Activated CD4-positive, alpha-beta T cell treated with anti-CD3 and anti-CD28 coated beads, Interleukin-2, amount 10 ng/mL, durations not matched to agents 7 days and 5 days (primary cell): ENCODE measurements at regions not wholly inside any gene's neighbourhood (a gene's known extent, or its start where the extent isn't known, plus 50 kb on each side); places are given as distances from the start of the nearest gene placed in this dataset.

Source experiments
- CTCF ChIA-PET: fragments of 350-600 bp; sonication (Branson Sonifier 250); formaldehyde crosslinking; loops from one replicate; lab custom pipeline; 2021; ENCODE audit warnings: antibody characterized with exemption; lab: Charles Lee
- POLR2A ChIA-PET: fragments of 350-600 bp; sonication (Branson Sonifier 250); formaldehyde crosslinking; loops from one replicate; lab custom pipeline; 2021; ENCODE audit warnings: antibody characterized with exemption; lab: Charles Lee
- DNase-seq: peaks from one replicate; pipeline ENCODE4 v3.0.0-alpha.2; 2020
- H3K27ac Mint-ChIP-seq: one replicate; pipeline ENCODE4 v1.8.0; 2021; ENCODE audit warnings: mild to moderate bottlenecking, moderate library complexity, mixed read lengths
- H3K27me3 Mint-ChIP-seq: one replicate; pipeline ENCODE4 v1.8.0; 2021; ENCODE audit warnings: mixed read lengths
- H3K36me3 Mint-ChIP-seq: one replicate; pipeline ENCODE4 v1.8.0; 2021; ENCODE audit warnings: low read depth, mixed read lengths
- H3K4me1 Mint-ChIP-seq: one replicate; pipeline ENCODE4 v1.8.0; 2021; ENCODE audit warnings: mixed read lengths
- H3K4me3 Mint-ChIP-seq: one replicate; pipeline ENCODE4 v1.8.0; 2021; ENCODE audit warnings: mild to moderate bottlenecking, moderate library complexity, mixed read lengths
- H3K9me3 Mint-ChIP-seq: one replicate; pipeline ENCODE4 v1.8.0; 2021; ENCODE audit warnings: mixed read lengths

DNA sequence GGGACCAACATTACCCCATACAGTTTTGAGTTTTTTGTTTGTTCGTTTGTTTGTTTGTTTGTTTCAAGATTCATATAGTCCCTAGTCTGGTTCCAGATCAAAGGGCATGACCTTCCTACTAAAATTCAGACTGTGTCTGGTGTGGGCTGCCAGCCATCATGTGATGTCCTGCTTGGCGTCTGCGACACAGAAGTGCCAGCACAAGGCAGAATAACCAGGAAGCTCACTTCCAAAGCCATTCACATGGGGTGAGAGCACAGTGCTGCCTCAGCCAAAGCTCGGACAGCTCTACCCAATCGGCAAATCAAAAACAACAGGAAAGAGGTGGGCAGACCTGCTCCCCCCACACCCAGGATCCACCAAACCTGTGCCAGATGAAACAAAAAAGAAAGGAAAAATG lies 142.6 kb upstream of the THBS1 start:
- no peaks in the 10 kb centered on the region for H3K36me3 Mint-ChIP-seq
- CTCF ChIA-PET, result interaction anchor here (0.6 kb wide), 1 partner anchor 420 kb away, joined by 3 read pairs; no protein-coding TSS in a partner anchor

DNA sequence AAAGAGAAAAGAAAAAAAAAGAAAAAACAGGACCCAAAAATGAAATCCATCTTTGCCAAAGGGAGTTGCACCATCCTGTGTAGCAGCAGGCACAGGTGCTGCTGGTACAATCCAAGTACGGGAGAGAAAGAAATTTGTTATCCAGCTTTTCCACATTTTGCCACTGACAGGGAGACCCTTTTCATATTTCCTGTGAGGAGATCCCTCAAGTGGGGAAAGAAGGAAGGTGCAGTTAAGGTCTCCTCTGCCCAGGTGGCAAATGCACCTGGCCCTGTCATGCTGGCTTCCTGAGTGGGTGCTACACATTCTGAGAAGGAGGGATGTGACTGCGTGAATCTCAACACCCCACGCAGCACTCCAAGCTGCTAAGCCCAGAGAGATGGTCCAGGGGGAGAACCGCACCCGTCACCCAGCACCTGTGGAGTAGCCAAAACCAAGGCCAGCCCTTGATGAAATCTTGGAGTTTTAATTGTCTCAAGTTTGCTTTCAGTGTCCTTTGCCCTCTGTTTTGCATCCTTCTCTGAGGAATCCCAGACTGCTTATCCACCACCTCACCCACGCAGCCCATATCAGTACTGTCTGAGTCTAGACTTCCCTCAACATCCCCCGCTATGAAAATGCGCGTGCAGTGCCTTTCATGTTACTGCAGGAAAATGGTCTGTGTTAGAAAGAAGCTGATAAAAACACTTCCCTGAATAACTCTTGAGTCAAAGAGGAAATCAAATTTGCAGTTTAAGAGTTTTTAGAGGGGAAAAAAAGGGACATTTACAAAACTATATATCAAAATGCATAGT lies 141.9 kb upstream of the THBS1 start:
- Mint-ChIP-seq H3K9me3 (no peaks in the 10 kb centered on the region), H3K4me1 (no peaks in the 10 kb centered on the region), H3K36me3 (no peaks in the 10 kb centered on the region), H3K4me3 (no peak overlapping the region), H3K27ac (no peak overlapping the region), H3K27me3 (peaks cover 36% of the 10 kb centered on the region)
- DNase-seq, result no peak
- ChIA-PET POLR2A (no interaction called here), CTCF (interaction anchor here (0.6 kb wide), 1 partner anchor 419 kb away, joined by 3 read pairs; no protein-coding TSS in a partner anchor)

More for the DNA sequence above, 142.6 kb upstream of the THBS1 start:
- POLR2A ChIA-PET, result no interaction called here
- H3K9me3 Mint-ChIP-seq, result no peaks in the 10 kb centered on the region
- H3K27ac Mint-ChIP-seq, result no peak overlapping the region
- no peaks in the 10 kb centered on the region for H3K4me1 Mint-ChIP-seq
- H3K4me3 Mint-ChIP-seq, result no peak overlapping the region
- no peak for DNase-seq
- peaks cover 44% of the 10 kb centered on the region for H3K27me3 Mint-ChIP-seq

DNA sequence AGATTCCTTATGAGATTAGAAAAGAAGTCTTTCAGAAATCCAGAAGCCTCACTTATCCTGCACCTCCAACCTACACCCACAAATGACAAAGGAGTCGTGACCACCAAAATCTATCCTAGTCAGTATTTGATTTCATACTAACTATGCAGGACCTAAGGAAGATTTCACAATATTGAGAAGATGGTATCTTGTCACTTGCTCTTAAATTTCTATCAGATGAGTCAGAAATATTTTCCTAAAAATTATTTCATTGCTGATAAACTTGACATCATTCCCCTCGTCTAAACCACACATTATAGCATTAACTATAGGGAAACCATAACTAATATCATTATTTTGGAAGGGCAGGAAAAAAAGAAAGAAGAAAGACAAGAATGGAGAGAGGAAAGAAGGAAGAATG lies 138.0 kb upstream of the THBS1 start:
- Mint-ChIP-seq H3K27me3 (peaks cover 28% of the 10 kb centered on the region), H3K36me3 (no peaks in the 10 kb centered on the region), H3K27ac (no peak overlapping the region), H3K4me1 (no peaks in the 10 kb centered on the region), H3K4me3 (no peak overlapping the region), H3K9me3 (no peaks in the 10 kb centered on the region)
- ChIA-PET CTCF (no interaction called here), POLR2A (no interaction called here)
- no peak for DNase-seq

DNA sequence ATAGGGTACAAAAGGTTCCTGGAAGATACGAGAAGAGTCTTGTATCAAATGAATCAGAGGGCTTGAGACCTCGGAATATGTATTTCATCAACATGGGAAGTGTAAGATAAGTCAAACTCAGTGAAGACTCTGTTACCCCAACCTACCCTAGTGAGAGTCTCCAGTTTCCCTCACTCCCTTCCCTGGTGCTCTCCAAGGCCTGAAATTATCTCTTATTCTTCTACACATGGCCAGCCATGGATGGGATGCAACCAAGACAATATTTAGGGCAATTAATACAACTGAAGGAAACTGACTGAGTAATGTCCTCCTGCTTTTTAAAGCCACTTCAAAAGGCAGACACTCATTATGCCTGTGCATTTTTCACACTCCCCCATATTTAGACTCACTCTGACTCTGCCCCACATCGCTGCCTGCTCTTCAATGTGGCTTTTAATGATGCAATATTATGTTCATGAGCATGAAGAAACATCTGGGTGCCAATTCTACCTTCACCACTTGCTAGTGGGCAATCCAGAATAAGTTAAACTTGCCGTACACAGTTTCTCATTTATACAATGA lies 137.1 kb upstream of the THBS1 start:
- Mint-ChIP-seq H3K4me3 (no peak overlapping the region), H3K9me3 (no peaks in the 10 kb centered on the region), H3K36me3 (no peaks in the 10 kb centered on the region), H3K27ac (no peak overlapping the region), H3K4me1 (no peaks in the 10 kb centered on the region), H3K27me3 (peaks cover 24% of the 10 kb centered on the region)
- ChIA-PET CTCF (no interaction called here), POLR2A (no interaction called here)
- no peak for DNase-seq

DNA sequence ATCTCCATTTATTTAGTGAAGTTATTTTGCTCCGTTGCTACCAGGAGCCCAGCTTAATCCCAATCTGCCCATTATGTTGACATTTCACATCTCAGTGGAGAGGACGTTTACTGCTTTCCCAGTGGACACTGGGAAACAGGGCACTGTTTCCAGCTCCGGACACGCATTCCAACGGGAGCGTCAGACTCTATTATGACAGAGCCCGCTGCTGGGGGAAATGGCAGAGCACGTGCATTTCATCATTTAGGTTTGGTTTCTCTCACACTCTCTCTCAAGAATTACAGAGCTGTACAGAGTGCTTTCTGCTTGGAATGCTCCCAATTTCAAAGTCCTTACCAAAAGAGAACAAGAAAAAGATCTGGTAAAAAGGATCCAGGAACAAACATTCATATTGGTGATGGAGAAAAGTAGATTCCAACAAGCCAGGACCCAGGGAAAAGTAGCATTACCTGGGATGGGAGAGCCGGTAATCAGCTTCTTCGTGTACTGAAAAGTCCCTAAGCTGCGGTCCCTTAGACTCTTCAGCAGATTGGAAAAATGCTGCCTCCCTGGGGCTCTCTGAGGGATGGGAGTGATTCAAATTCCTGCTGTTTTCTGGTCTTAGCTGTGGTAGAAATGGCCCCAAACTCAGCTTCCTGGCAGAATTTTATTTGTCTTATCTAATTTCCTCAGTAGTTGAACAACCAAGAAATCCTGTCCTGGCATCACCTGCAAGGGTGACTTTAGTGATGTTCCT lies 136.0 kb upstream of the THBS1 start:
- Mint-ChIP-seq H3K4me1 (no peaks in the 10 kb centered on the region), H3K36me3 (no peaks in the 10 kb centered on the region)

DNA sequence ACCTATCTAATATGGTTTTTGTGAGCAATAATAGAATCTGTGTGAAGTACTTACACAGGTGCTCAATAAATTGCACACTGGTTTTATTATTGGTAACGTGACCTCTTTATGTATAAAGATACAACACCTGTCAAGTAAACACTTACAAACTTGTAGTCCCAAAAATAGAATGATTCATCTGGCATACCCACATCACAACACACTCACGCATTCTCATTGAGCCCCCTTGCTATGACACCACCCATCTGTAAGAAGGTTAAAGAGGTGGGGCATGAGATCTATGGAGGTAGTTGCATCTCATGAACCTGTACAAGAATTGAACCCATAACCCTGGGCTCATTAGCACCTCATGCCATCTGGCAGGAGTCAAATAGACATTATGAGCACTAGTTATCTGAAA lies 134.9 kb upstream of the THBS1 start:
- no peak for DNase-seq
- no peak overlapping the region for H3K27ac Mint-ChIP-seq
- POLR2A ChIA-PET, result no interaction called here
- peaks cover 27% of the 10 kb centered on the region for H3K27me3 Mint-ChIP-seq
- CTCF ChIA-PET, result no interaction called here
- H3K4me1 Mint-ChIP-seq, result no peaks in the 10 kb centered on the region
- H3K4me3 Mint-ChIP-seq, result no peak overlapping the region
- no peaks in the 10 kb centered on the region for H3K36me3 Mint-ChIP-seq
- H3K9me3 Mint-ChIP-seq, result peaks cover 2% of the 10 kb centered on the region

More for the DNA sequence above, 136.0 kb upstream of the THBS1 start:
- Mint-ChIP-seq H3K27me3 (peaks cover 19% of the 10 kb centered on the region), H3K4me3 (no peak overlapping the region), H3K9me3 (no peaks in the 10 kb centered on the region), H3K27ac (no peak overlapping the region)
- DNase-seq, result no peak
- ChIA-PET CTCF (no interaction called here), POLR2A (no interaction called here)

DNA sequence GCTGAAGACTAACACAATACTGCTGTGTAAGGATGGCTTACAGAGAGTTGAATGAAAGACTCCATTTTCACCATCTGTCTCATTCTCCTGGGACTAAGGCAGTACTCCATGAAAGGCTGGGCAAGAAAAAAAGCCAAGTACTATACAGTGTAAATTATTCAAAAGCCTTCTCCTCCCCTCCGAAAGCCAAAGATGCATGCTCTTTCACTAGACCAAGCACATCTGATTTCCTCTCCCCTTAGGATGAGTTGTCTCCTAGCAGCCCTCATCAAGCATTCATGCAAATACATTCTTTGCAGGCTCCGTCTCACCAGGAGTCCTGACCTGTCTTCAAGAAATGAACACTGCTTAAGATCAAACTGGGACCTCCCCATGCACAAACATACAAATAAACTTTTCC lies 133.5 kb upstream of the THBS1 start:
- CTCF ChIA-PET, result no interaction called here
- Mint-ChIP-seq H3K27me3 (peaks cover 39% of the 10 kb centered on the region), H3K9me3 (peaks cover 2% of the 10 kb centered on the region), H3K36me3 (no peaks in the 10 kb centered on the region), H3K27ac (no peak overlapping the region), H3K4me1 (no peaks in the 10 kb centered on the region), H3K4me3 (no peak overlapping the region)
- no peak for DNase-seq
- POLR2A ChIA-PET, result no interaction called here

DNA sequence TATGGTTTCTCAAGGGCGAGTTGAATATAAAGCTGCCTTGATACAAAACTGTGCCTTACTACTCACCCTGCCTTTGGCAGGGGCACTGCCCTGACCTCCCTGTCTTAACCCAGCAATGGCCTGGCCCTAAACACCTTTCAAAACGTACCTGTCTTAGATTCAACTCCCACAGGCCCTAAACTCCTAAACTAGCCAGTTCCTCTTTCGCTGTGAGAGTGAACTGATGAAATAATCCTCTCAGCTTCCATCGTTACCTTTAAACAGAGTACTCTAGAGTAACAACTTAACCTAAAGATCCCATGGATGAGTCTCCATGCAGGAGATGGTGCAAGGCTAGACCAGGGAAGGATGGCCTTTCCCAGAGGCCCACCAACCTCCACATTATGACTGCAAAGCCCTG lies 133.0 kb upstream of the THBS1 start:
- Mint-ChIP-seq H3K27ac (no peak overlapping the region), H3K4me1 (no peaks in the 10 kb centered on the region), H3K36me3 (no peaks in the 10 kb centered on the region), H3K27me3 (peaks cover 35% of the 10 kb centered on the region), H3K4me3 (no peak overlapping the region), H3K9me3 (peaks cover 2% of the 10 kb centered on the region)
- DNase-seq, result no peak
- POLR2A ChIA-PET, result no interaction called here
- CTCF ChIA-PET, result no interaction called here

DNA sequence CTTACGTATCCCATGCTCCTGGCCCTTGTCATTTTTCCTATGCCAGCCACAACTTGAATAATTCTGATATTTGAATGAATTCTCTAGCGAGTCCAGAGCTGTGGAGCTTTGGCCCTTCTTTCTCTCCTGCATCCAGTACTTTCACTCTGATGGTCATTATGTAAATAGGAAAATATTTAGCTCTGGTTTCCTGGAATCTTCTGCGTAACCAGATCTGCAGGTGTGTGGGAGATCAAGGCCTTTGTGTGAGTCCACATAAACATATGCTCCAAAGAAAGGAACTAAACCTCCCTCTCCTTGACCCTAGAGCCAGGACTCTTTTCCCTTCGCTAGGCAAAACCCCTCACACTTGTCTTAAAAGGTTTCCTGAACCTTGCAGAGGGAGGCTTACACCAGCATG lies 132.5 kb upstream of the THBS1 start:
- ChIA-PET POLR2A (no interaction called here), CTCF (interaction anchor here (1.8 kb wide), 1 partner anchor 31 kb away, joined by 3 read pairs; no protein-coding TSS in a partner anchor)
- Mint-ChIP-seq H3K27ac (no peak overlapping the region), H3K36me3 (no peaks in the 10 kb centered on the region), H3K4me1 (no peaks in the 10 kb centered on the region), H3K27me3 (peaks cover 39% of the 10 kb centered on the region), H3K4me3 (no peak overlapping the region), H3K9me3 (peaks cover 2% of the 10 kb centered on the region)
- DNase-seq, result no peak

DNA sequence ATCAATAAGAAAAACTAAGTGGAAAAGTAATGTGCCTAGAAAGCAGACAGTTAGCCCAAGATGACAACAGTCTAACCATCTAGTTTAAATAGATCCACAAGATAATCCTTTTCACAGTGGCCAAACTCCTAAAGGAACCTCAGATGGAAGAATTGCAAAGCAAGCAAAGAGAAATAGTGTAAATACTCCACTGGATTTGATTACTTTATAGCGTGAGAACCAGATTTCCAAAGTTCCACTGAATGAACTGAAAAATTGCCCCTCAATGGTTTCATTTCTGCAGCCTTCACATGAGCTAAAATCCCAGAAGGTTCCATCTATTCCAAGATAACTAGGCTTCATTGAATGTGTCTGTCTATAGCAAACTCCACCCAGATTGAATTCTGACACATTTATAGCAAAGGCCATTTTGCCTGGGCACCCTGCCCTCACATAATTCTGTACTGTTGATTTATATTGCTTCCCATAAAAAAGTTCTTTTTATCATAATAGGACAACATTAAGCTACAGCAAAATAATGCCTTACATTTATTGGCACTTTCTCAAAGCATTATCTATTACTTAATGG lies 129.7 kb upstream of the THBS1 start:
- no peak for DNase-seq
- Mint-ChIP-seq H3K4me1 (no peaks in the 10 kb centered on the region), H3K27me3 (peaks cover 33% of the 10 kb centered on the region), H3K36me3 (no peaks in the 10 kb centered on the region), H3K4me3 (no peak overlapping the region), H3K9me3 (peaks cover 2% of the 10 kb centered on the region), H3K27ac (no peak overlapping the region)
- ChIA-PET POLR2A (no interaction called here), CTCF (interaction anchor here (0.8 kb wide), 1 partner anchor 9 kb away, joined by 3 read pairs; no protein-coding TSS in a partner anchor)

DNA sequence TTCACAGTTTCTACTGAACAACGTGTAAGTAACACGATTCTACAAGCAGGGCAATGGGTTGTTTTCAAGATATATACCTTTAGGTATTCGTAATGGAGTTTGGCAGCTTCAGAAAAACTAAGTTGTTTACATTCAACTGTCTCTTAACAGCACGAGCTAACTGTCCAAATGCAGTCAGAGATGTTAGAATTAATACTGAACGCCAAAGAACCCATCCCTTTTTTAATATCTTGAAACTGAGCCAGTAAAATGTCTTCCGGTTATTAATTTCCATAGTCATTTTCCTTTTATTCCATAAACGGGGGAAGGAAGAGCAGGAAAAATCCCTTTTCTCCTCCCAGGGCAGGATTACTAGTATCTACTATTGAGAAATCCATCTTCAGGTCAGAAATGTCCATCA lies 129.0 kb upstream of the THBS1 start:
- ChIA-PET CTCF (interaction anchor here (0.8 kb wide), 1 partner anchor 10 kb away, joined by 3 read pairs; no protein-coding TSS in a partner anchor), POLR2A (no interaction called here)
- Mint-ChIP-seq H3K4me1 (no peaks in the 10 kb centered on the region), H3K36me3 (no peaks in the 10 kb centered on the region), H3K4me3 (no peak overlapping the region), H3K27me3 (peaks cover 31% of the 10 kb centered on the region), H3K9me3 (peaks cover 2% of the 10 kb centered on the region), H3K27ac (no peak overlapping the region)
- DNase-seq, result no peak

DNA sequence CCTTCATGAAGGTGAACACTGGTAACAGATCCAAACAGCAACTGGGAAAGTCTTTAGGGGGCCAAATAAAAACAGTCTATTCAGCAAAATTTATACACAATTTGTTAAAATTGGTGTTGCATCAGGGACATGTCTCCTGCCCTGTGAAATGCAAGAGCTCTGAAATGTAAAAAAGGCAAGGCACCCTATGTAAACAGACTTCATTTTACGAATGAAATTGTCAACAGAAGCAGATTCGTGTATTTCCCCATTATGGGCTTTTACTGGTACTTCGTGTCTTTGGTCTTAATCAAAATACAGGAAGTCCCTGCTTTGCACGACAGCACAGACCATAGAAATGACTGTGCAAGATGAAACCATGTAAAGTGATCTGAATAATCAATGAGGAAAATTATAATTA lies 127.3 kb upstream of the THBS1 start:
- Mint-ChIP-seq H3K9me3 (peaks cover 2% of the 10 kb centered on the region), H3K27me3 (peaks cover 31% of the 10 kb centered on the region), H3K27ac (no peak overlapping the region), H3K36me3 (no peaks in the 10 kb centered on the region), H3K4me1 (no peaks in the 10 kb centered on the region), H3K4me3 (no peak overlapping the region)
- POLR2A ChIA-PET, result no interaction called here
- CTCF ChIA-PET, result no interaction called here
- no peak for DNase-seq
